NB4 (cell line): ENCODE measurements at regions not wholly inside any gene's neighbourhood (a gene's known extent, or its start where the extent isn't known, plus 50 kb on each side); places are given as distances from the start of the nearest gene placed in this dataset.

Experiments used
- DNase-seq: peaks from one replicate; pipeline ENCODE4 v3.0.0; 2010; ENCODE audit warnings: low read depth
- H3K4me3 ChIP-seq: one replicate; pipeline ENCODE4 v1.5.1; 2011; ENCODE audit warnings: mild to moderate bottlenecking, low read depth, low read length, moderate library complexity
- CTCF ChIP-seq: IDR thresholded peaks from one replicate; pipeline ENCODE4 v1.5.1; 2012; ENCODE audit warnings: low read depth, low read length
- MAX ChIP-seq: IDR thresholded peaks from 2 replicates; pipeline ENCODE4 v1.6.1; 2011; ENCODE audit warnings: low read depth, low read length
- MYC ChIP-seq: IDR thresholded peaks from 2 replicates; pipeline ENCODE4 v1.6.1; 2011; ENCODE audit warnings: low read depth, low read length
- POLR2A ChIP-seq: IDR thresholded peaks from 2 replicates; pipeline ENCODE4 v1.6.1; 2011; ENCODE audit warnings: mild to moderate bottlenecking; ENCODE audit not compliant: insufficient read length; ENCODE audit errors: extremely low read depth

GRCh38 chr4:170391066-170391740 lies 301.4 kb upstream of the AADAT start:
- TF ChIP-seq MYC: no peak
- no peak for TF ChIP-seq CTCF
- TF ChIP-seq POLR2A: no peak
- no peak for TF ChIP-seq MAX
- H3K4me3 ChIP-seq: no peak overlapping the region
- DNase-seq: peak; percentile 26

- TF ChIP-seq CTCF: no peak
- no peak overlapping the region for H3K4me3 ChIP-seq
- no peak for DNase-seq
Measured at GRCh38 chr4:170389411-170389810, 299.7 kb upstream of the AADAT start.

- DNase-seq: no peak
- TF ChIP-seq POLR2A (no peak), CTCF (no peak), MYC (no peak)
- no peak overlapping the region for H3K4me3 ChIP-seq
Measured at GRCh38 chr4:170388255-170388654, 298.5 kb upstream of the AADAT start.

GRCh38 chr4:170386971-170387370 lies 297.2 kb upstream of the AADAT start:
- DNase-seq: no peak
- H3K4me3 ChIP-seq: no peak overlapping the region
- TF ChIP-seq MAX (no peak), POLR2A (no peak), CTCF (no peak), MYC (no peak)

GRCh38 chr4:170386511-170386910 lies 296.8 kb upstream of the AADAT start:
- TF ChIP-seq CTCF: no peak
- TF ChIP-seq MAX: no peak
- no peak overlapping the region for H3K4me3 ChIP-seq
- DNase-seq: no peak

- TF ChIP-seq MYC: no peak
- peak; percentile 61 for TF ChIP-seq CTCF
- H3K4me3 ChIP-seq: no peak overlapping the region
- DNase-seq: peak; percentile 51
Measured at GRCh38 chr4:170374770-170375169, 285.0 kb upstream of the AADAT start.
